Right cardiac atrium (tissue), 5 donors: ENCODE measurements at regions not wholly inside any gene's neighbourhood (a gene's known extent, or its start where the extent isn't known, plus 50 kb on each side); places are given as distances from the start of the nearest gene placed in this dataset.

Experiments used
- ATAC-seq, 2 donors: fragments of 200-7000 bp; cut with Tn5 transposase; one replicate each; pipeline versions ENCODE4 v1.8.0 to v1.9.1; 2020; ENCODE audit warnings: moderate library complexity in 2 of 2, mild to moderate bottlenecking in 1 of 2
- DNase-seq, 3 donors: peaks; one replicate each; pipeline ENCODE4 v3.0.0-alpha.2; 2020
- H3K27ac ChIP-seq: one replicate; pipeline ENCODE4 v1.5.1; 2013; ENCODE audit warnings: mild to moderate bottlenecking, low read length, control low read depth, moderate library complexity
- H3K27me3 ChIP-seq: one replicate; pipeline ENCODE4 v1.6.1; 2013; ENCODE audit not compliant: control insufficient read depth, insufficient read depth
- H3K4me1 ChIP-seq: one replicate; pipeline ENCODE4 v1.6.1; 2013; ENCODE audit warnings: low read length; ENCODE audit not compliant: control insufficient read depth, insufficient read depth
- H3K4me3 ChIP-seq: one replicate; pipeline ENCODE4 v1.5.1; 2013; ENCODE audit warnings: low read length, control low read depth
- H3K9me3 ChIP-seq: one replicate; pipeline ENCODE4 v1.6.1; 2013; ENCODE audit warnings: low read length; ENCODE audit not compliant: control insufficient read depth
- WGBS: extraction: QIAGEN DNeasy Blood & Tissue Kit; methylation state at CpG from one replicate; pipeline ENCODE4 v1.1.7; 2013; 5-methylcytosine and 5-hydroxymethylcytosine counted together
- intact Hi-C, 4 donors: fragments of 100-400 bp; cut with DNase I; formaldehyde crosslinking; loops; one replicate each; pipeline versions ENCODE4 v1.11.0 to v1.14.0; 2022 to 2023
- donor health status: healthy with polysubstance abuse.
- donor health status: DM: no; HTN: yes; CAD: no.
- donor health status: DM: no; HTN: no; CAD: no.
- donor health status: DM: no; HTN: yes; CAD: no; lungs with severe emphysema.
- donor health status: DM: yes; HTN: yes; CAD: no.

DNA sequence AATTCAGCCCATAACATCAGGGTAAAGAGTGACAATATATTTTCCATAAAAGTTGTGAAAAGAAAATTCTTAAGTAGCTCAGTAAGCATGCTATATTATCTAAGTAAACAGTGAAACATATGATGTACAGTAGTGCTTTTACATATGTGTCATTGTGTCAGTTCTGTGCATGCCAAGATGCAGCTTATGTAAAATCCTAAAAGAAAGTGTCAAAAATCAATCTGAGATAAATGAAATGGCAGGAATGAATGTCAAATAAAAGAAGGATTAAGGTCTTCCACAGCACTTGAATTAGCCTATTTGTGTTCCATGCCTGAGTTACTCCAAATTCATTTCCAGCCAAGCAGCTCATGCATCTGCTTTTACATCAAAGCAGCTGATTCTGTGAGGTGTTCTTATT, 452.7 kb upstream of the HS3ST1 start:
- Histone ChIP-seq H3K4me1 (no peaks in the 10 kb centered on the region), H3K9me3 (no peaks in the 10 kb centered on the region), H3K27ac (no peak overlapping the region), H3K4me3 (no peak overlapping the region), H3K27me3 (no peaks in the 10 kb centered on the region)
- ATAC-seq = no peak
- intact Hi-C loops = no loop called here
- no peak for DNase-seq

- intact Hi-C loops = no loop called here
- no peak overlapping the region for H3K4me3 ChIP-seq
These were observed 449.5 kb upstream of the HS3ST1 start for GRCh38 chr4:11878241-11878640.

GRCh38 chr4:11876104-11876503, 447.4 kb upstream of the HS3ST1 start:
- ATAC-seq (no peak), DNase-seq (no peak)
- intact Hi-C loops = no loop called here

More at GRCh38 chr4:11878241-11878640, 449.5 kb upstream of the HS3ST1 start:
- no peak for DNase-seq
- ATAC-seq = no peak
- Histone ChIP-seq H3K27me3 (no peaks in the 10 kb centered on the region), H3K27ac (no peak overlapping the region), H3K9me3 (no peaks in the 10 kb centered on the region), H3K4me1 (no peaks in the 10 kb centered on the region)
- 66% methylated on average over 3 of the region's 3 CpGs for WGBS

GRCh38 chr4:11869191-11869870, 440.6 kb upstream of the HS3ST1 start:
- H3K4me3 ChIP-seq = no peak overlapping the region
- 72% methylated on average over 6 of the region's 6 CpGs for WGBS
- intact Hi-C loops = no loop called here

More at GRCh38 chr4:11876104-11876503, 447.4 kb upstream of the HS3ST1 start:
- Histone ChIP-seq H3K27ac (no peak overlapping the region), H3K4me1 (no peaks in the 10 kb centered on the region), H3K9me3 (no peaks in the 10 kb centered on the region), H3K27me3 (no peaks in the 10 kb centered on the region), H3K4me3 (no peak overlapping the region)

DNA sequence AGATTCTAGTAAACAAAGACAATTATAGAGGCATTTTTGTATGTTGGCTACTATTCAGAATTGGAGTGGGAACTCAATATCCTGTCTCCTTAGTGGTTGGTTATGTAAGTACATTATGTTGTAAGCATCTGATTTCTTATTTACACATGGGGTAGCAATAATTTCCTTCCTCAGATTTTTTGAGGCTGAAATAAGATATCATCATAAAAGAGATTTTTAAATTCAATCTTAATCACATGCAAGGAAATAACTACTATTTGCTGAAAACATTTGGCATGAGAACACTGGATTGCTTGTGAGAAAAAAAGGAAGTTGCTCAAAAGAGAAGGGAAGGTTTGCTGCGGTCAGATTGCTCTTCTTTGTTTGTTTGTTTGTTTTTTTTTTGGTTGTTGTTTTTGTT, 437.7 kb upstream of the HS3ST1 start:
- WGBS = 44% methylated on average over 1 of the region's 1 CpG
- H3K9me3 ChIP-seq = no peaks in the 10 kb centered on the region
- H3K4me3 ChIP-seq = no peak overlapping the region
- no peak overlapping the region for H3K27ac ChIP-seq
- no peaks in the 10 kb centered on the region for H3K27me3 ChIP-seq
- intact Hi-C loops = no loop called here
- no peaks in the 10 kb centered on the region for H3K4me1 ChIP-seq
- DNase-seq (no peak), ATAC-seq (no peak)

More at GRCh38 chr4:11869191-11869870, 440.6 kb upstream of the HS3ST1 start:
- Histone ChIP-seq H3K9me3 (no peaks in the 10 kb centered on the region), H3K27me3 (no peaks in the 10 kb centered on the region), H3K4me1 (no peaks in the 10 kb centered on the region), H3K27ac (no peak overlapping the region)
- ATAC-seq (no peak), DNase-seq (no peak)

DNA sequence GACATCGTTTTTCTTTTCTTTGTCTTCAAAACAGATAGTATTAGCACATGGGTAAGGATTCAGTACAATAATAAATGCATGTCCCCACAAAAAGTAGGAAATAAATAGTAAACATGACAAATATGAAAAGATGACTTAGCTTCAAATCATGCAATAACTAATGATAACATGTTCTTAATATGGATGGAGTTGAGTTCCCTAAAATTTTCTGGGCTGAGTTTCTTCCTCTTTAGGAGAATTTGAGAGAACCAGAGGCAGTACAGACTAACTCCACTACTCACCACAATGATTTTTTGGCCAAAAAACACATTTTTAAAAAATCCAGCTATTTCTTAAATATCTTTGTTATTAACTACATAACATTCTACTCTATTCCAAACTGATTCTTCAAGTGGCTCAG, 432.3 kb upstream of the HS3ST1 start:
- no peaks in the 10 kb centered on the region for H3K27me3 ChIP-seq
- H3K4me3 ChIP-seq = no peak overlapping the region
- ATAC-seq (no peak), DNase-seq (no peak)
- no peaks in the 10 kb centered on the region for H3K4me1 ChIP-seq
- H3K27ac ChIP-seq = no peak overlapping the region
- no peaks in the 10 kb centered on the region for H3K9me3 ChIP-seq
- intact Hi-C loops = no loop called here
- 58% methylated on average over 1 of the region's 1 CpG for WGBS

GRCh38 chr4:11857881-11858280, 429.2 kb upstream of the HS3ST1 start:
- H3K4me3 ChIP-seq = no peak overlapping the region
- H3K4me1 ChIP-seq = no peaks in the 10 kb centered on the region
- H3K27ac ChIP-seq = no peak overlapping the region
- no peak for DNase-seq
- no peak for ATAC-seq
- no peaks in the 10 kb centered on the region for H3K27me3 ChIP-seq
- intact Hi-C loops = no loop called here
- H3K9me3 ChIP-seq = no peaks in the 10 kb centered on the region

- Histone ChIP-seq H3K27ac (no peak overlapping the region), H3K9me3 (no peaks in the 10 kb centered on the region), H3K27me3 (no peaks in the 10 kb centered on the region), H3K4me3 (peak overlapping the region; percentile 9), H3K4me1 (no peaks in the 10 kb centered on the region)
- intact Hi-C loops = no loop called here
- WGBS = 49% methylated on average over 4 of the region's 4 CpGs
- DNase-seq (no peak), ATAC-seq (peak; percentile 78 to 84)
These were observed 418.5 kb upstream of the HS3ST1 start for GRCh38 chr4:11847167-11847566.

DNA sequence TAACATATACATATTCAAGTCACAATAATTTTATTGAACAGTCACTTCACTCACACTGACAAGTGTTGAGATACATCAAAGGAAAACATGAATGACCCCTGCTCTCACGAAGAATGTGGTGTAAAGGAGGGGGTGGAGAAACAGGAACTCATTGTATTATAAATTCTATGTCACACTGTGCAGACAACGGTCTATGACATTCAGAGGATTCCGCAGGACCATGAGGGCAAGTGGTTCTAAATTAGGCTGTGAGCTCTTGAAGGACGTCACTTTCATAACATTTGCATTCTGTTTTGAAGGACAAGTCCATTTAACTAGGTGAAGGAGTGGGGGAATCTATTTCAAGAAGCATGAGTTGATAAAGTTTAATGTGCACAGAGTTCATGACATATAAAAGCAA, 415.2 kb upstream of the HS3ST1 start:
- WGBS = 37% methylated on average over 4 of the region's 4 CpGs
- Histone ChIP-seq H3K27me3 (no peaks in the 10 kb centered on the region), H3K4me1 (no peaks in the 10 kb centered on the region), H3K4me3 (no peak overlapping the region), H3K27ac (no peak overlapping the region), H3K9me3 (no peaks in the 10 kb centered on the region)
- intact Hi-C loops = no loop called here
- DNase-seq (no peak), ATAC-seq (peak; percentile 43 to 78)

GRCh38 chr4:11843340-11843739, 414.6 kb upstream of the HS3ST1 start:
- intact Hi-C loops = no loop called here
- no peaks in the 10 kb centered on the region for H3K9me3 ChIP-seq
- WGBS = 79% methylated on average over 1 of the region's 1 CpG
- no peaks in the 10 kb centered on the region for H3K27me3 ChIP-seq
- no peak overlapping the region for H3K4me3 ChIP-seq
- no peak overlapping the region for H3K27ac ChIP-seq
- ATAC-seq (no peak), DNase-seq (no peak)
- H3K4me1 ChIP-seq = no peaks in the 10 kb centered on the region

DNA sequence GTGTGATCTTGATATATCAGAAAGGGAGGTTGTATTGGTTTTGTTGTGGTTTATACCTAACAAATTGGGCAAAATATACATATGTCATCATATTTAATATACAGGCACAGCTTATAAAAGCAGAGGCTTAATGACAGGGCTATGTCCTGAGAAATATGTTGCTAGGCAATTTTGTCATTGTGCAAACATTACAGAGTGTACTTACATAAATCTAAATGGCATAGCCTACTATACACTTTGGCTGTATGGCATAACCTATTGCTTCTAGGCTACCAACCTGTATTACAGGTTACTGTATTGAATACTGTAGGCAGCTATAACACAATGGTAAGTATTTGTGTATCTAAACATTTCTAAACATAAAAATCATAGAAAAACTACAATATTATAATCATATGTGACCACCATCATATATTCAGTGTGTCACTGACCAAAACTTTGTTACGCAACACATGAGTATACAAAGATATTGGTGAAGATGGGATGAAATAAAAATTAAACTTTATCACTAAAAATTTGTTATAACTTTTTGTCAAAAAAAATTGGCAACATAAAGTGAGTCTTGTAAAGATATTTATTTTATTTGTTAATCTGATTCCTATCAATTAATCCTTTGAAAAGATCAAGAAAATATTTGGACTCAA, 414.0 kb upstream of the HS3ST1 start:
- Histone ChIP-seq H3K9me3 (no peaks in the 10 kb centered on the region), H3K27me3 (no peaks in the 10 kb centered on the region), H3K27ac (no peak overlapping the region), H3K4me3 (no peak overlapping the region), H3K4me1 (no peaks in the 10 kb centered on the region)
- intact Hi-C loops = no loop called here
- 99% methylated on average over 1 of the region's 1 CpG for WGBS
- DNase-seq (no peak), ATAC-seq (peak in 1 of 2 donors; percentile 24)

GRCh38 chr4:11839889-11840288, 411.2 kb upstream of the HS3ST1 start:
- intact Hi-C loops = no loop called here
- Histone ChIP-seq H3K27ac (no peak overlapping the region), H3K9me3 (no peaks in the 10 kb centered on the region), H3K4me1 (no peaks in the 10 kb centered on the region), H3K27me3 (no peaks in the 10 kb centered on the region), H3K4me3 (no peak overlapping the region)
- DNase-seq (no peak), ATAC-seq (no peak)
